ENCODE measurements at regions not wholly inside any gene's neighbourhood (a gene's known extent, or its start where the extent isn't known, plus 50 kb on each side); places are given as distances from the start of the nearest gene placed in this dataset.
A peak's percentile ranks its signal among the peaks of the same experiment; 100 is the strongest.
"Not testable (repeated sequence)": the region's sequence is repeated elsewhere in the genome, so short reads cannot be mapped to it uniquely, and the experiment has no call there.

DNA sequence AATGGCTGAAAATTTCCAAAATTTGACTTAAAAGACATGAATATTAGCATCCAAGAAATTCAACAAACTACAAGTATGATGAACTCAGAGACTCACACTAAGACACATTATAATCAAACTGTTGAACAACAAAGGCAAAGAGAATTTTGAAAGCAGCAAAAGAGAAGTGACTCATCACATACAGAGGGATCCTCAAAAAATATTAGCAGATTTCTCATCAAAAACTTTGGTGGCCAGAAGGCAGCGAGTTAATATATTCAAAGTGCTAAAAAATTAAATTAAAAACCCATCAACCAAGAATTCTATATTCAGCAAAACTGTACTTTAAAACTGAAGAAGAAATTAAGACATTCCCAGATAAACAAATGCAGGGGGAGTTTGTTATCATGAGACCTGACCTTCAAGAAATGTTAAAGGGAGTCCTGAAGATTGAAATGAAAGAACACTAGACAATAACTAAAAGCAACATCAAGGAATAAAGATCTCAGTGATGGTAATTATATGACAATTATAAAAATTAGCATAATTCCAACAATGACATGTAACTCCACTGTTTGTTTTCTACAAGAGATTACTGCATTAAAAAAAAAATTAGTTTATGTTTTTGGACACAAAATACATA is 150.0 kb downstream of the RNASET2 start:
- DNase-seq (ENCODE audit: low spot score), result no peak

DNA sequence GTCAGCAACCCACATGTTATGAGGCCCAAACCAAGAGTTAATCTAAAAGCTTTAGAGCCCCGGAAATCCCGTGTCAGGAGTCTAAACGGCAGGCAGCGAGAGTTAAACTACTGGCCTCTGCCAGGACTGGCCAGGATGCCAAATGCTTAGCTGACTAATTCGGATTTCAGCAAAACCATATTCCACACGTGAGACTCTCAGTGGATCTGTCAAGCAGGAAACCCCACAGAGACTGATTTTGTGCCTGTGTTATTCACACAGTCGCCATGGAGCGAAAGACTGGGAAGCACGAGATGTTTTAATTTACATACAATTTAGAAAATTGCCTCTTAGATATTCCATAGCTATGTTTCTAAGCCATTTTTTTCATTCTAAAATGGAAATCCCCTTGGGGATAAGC is 152.9 kb downstream of the RNASET2 start:
- no peak for DNase-seq (ENCODE audit: low spot score)

- DNase-seq (ENCODE audit: low spot score), result no peak
These were observed 153.9 kb downstream of the RNASET2 start for GRCh38 chr6:166802401-166802800.

DNA sequence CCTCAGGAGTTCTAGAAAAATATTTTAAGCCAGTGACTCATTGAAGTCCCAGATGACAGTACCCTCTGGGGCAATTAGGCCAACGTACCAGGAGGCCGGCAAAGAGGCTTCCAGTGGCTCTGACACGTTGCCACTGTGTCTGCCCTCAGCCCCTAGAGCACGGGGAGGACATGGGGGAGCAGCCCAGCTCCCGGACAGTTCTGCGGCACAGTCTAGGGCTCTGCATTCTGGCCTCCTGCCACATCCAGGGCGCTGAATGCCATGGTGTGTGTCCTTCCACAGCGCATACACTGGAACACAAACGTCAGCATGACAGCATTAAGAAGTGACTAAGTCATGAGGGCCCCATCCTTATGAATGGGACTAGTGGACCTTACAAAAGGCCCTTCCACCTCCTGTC is 156.2 kb downstream of the RNASET2 start:
- no peak for DNase-seq (ENCODE audit: low spot score)

DNA sequence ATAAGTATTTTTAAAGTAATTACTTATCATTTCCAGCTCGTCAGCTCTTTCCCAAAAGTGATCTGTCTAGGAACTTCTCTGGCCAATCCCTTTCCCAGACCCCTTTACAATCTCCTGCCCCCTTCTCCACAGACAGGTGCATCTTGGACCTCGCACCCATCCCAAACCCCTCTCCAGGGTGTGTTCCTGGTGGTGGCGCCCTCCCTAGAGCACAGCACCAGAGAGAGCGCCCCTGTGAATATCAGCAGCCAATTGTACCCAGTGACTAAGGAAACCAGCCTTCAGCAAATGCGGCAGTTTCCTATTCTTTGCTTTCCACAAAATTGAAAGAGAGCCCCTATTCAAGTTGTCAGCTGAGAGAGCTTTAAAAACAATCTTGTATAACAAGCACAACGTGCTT is 157.7 kb downstream of the RNASET2 start:
- DNase-seq (ENCODE audit: low spot score), result no peak

GRCh38 chr6:166796610-166797009 is 159.7 kb downstream of the RNASET2 start:
- no peak for DNase-seq (ENCODE audit: low spot score)

DNA sequence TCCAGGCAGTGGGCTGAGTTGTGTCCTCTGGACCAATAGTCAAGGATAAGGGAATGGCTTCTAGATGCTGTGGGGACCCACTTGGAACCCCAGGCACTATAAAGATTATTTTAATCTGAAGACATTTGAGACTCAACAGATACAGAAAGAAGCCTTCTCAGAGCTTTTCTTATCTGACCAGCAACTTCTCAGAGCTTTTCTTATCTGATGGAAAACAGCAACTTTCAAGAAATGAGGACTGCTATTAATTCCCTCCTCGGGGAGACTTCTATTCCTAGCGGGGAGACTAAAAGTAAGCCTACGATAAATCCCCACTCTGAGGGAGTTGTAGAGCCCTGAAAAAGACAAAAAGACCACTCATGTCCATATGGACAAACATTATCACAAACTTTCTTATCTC is 160.5 kb downstream of the RNASET2 start:
- DNase-seq (ENCODE audit: low spot score), result no peak

DNA sequence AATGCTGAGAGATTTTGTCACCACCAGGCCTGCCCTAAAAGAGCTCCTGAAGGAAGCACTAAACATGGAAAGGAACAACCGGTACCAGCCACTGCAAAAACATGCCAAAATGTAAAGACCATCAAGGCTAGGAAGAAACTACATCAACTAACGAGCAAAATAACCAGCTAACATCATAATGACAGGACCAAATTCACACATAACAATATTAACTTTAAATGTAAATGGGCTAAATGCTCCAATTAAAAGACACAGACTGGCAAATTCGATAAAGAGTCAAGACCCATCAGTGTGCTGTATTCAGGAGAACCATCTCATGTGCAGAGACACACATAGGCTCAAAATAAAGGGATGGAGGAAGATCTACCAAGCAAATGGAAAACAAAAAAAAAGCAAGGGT is 163.8 kb upstream of the RPS6KA2 start:
- DNase-seq (ENCODE audit: low spot score), result not testable (repeated sequence)

DNA sequence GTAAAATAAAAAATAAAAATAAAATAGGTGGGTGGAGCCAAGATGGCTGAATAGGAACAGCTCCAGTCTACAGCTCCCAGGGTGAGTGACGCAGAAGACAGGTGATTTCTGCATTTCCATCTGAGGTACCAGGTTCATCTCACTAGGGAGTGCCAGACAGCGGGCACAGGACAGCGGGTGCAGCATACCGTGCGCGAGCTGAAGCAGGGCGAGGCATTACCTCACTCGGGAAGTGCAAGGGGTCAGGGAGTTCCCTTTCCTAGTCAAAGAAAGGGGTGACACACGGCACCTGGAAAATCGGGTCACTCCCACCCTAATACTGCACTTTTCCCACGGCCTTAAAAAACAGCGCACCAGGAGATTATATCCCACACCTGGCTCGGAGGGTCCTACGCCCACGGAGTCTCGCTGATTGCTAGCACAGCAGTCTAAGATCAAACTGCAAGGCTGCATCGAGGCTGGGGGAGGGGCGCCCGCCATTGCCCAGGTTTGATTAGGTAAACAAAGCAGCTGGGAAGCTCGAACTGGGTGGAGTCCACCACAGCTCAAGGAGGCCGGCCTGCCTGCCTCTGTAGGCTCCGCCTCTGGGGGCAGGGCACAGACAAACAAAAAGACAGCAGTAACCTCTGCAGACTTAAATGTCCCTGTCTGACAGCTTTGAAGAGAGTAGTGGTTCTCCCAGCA is 161.9 kb upstream of the RPS6KA2 start:
- not testable (repeated sequence) for DNase-seq (ENCODE audit: low spot score)

GRCh38 chr6:166786704-166787293 is 159.7 kb upstream of the RPS6KA2 start:
- DNase-seq (ENCODE audit: low spot score), result peak; percentile 36

DNA sequence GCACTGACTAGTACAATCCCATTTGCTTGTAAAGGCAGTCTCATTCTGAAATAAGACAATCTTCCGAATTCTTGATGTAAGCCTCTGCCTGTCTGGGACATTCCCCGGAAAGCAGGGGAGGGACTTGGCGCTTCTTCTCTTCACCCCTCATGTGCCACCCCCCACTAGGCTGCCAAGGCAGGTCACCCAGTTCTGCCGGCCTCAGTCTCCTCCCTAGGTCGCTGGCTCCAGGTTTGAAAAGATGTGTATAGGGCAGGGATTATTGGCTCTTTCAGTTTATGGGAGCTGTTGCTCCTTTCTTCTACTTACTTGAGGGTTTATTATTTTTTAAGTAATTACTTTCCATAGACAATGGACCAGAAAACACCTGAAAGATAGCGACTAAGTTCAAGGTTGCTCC is 158.1 kb upstream of the RPS6KA2 start:
- DNase-seq (ENCODE audit: low spot score), result no peak

DNA sequence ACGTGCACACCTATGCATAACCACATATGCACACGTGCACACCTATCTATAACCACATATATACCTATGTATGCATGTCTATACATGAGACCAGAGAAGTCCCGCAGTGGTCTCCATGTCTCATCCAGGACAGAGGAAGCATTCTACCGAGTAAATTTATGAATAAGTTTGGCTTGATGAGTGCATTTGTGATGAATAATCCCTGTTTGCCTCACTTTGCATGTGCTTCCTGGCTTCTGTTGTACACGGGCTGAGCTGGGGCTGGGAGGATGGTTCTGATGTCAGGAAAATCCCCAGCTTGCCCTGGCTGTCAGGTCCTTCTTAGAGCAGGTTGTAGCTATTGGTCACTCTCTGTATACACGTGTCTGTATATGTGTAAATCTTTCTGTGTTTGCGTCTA is 157.6 kb upstream of the RPS6KA2 start:
- DNase-seq (ENCODE audit: low spot score), result peak; percentile 12

- no peak for DNase-seq (ENCODE audit: low spot score)
These were observed 155.5 kb upstream of the RPS6KA2 start for GRCh38 chr6:166782520-166782919.

GRCh38 chr6:166781331-166781730 is 154.3 kb upstream of the RPS6KA2 start:
- no peak for DNase-seq (ENCODE audit: low spot score)

DNA sequence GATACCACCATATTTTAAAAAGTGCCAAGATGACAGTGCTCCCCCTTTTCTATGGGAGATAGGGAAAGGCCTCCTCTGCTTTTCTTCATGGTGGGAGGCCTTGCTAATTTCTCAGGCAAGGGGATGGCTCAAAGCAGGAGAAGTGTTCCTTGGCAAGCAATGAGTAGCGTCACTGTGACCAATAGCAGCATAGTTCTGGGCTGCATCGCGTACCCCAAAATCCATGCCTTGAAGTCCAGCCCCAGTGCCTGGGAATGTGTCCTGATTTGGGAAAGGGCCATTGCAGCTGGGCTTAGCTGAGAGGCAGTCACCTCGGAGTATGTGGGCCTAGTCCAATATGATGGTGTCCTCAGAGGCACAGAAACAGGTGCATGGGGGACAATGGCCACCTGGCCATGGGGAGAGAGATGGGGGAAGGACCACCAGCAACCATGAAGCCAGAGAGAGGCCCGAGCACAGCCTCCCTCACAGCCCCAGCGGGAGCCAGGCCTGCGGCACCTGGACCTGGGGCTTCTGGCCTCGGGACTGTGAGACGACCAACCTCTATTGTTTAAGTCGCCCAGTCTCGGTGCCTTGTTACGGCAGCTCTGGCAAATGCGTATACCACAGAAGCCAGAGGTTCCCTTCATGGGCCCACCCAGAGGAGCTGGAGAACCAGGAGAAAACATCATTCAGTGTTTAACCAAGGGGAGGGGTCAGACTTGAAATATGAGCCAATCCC is 153.1 kb upstream of the RPS6KA2 start:
- peak; percentile 25 for DNase-seq (ENCODE audit: low spot score)

DNA sequence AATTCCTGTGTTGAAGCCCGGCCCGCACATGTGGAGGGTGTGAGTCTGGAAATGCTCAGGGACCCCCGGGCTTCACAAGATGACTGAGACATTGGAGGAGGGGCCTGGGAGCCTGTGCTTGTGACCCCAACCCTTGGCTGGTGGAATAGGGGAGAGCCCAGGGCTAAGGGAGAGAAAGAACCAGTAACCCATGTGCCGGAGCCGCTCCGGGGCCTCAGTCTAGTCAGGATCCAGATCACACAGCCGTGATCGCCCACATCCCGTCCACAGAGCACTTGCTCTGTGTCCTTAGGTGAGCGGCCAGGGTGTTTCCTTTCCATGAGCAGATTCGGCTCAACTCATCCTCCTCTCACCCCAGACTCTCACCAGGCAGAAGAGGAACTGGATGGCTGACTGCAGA is 152.3 kb upstream of the RPS6KA2 start:
- peak; percentile 31 for DNase-seq (ENCODE audit: low spot score)

GRCh38 chr6:166778776-166779175 is 151.7 kb upstream of the RPS6KA2 start:
- peak; percentile 7 for DNase-seq (ENCODE audit: low spot score)

DNA sequence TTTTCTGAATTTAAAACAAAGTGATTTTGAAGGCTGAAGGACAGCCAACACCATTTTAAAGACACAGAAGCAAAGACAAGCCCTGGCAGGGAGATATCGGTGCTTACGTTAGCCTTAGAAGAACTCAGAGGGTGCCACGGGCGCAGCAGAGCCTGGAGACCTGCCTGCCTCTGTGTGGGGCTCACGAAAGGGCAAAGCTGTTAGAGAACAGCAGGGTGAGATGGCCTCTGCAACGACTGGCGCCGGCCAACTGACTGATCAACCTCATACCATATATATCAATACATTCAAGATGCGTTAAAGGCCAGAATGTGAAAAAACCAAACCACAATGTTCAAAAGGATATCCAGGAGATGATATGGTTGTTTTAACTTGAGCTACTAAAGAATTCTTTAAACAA is 151.0 kb upstream of the RPS6KA2 start:
- DNase-seq (ENCODE audit: low spot score), result peak; percentile 26

DNA sequence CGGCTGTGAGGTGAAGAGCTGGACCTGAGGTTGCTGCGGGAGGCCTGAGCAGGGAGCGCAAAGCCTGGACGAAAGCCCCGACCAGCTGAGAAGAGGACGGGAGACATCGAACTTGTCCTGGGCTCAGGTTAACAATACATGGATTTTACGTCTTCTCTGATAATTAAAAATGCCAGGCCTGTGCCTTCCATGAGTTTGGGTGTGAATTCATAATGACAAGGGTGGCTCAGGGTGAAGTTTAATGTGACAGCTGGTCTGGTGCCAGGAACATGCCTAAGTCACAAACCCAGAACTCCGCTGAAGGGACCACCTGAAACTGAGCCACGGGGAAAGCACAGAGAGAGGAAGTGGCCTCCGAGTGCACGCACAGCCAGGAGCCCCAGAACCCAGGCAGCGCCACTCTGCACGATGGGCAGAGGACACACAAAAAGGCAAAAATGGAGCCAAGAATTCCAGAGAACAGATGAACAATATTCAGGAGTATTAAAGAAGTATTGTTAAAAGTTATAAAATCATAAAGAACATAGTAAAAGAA is 150.1 kb upstream of the RPS6KA2 start:
- peak; percentile 35 for DNase-seq (ENCODE audit: low spot score)

DNA sequence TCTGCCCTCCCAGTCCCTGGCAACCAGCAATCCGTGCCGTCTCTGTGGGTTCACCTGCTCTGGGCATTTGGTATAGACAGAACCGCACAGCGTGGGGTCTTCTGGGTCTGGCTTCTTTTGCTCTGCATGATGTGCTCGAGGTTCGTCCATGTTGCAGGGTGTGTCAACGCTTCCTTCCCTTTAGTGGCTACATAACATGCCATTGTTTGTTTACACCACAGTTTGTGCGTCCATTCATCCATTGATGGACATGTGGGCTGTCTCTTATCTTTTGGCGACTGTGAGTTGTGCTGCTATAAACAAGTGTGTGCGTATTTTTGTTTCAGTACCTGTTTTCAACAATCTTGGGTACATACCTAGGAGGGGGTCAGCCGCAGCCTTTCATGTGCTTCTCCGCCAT is 149.5 kb upstream of the RPS6KA2 start:
- peak; percentile 33 for DNase-seq (ENCODE audit: low spot score)

GRCh38 chr6:166775923-166776220 is 148.8 kb upstream of the RPS6KA2 start:
- DNase-seq (ENCODE audit: low spot score), result no peak

DNA sequence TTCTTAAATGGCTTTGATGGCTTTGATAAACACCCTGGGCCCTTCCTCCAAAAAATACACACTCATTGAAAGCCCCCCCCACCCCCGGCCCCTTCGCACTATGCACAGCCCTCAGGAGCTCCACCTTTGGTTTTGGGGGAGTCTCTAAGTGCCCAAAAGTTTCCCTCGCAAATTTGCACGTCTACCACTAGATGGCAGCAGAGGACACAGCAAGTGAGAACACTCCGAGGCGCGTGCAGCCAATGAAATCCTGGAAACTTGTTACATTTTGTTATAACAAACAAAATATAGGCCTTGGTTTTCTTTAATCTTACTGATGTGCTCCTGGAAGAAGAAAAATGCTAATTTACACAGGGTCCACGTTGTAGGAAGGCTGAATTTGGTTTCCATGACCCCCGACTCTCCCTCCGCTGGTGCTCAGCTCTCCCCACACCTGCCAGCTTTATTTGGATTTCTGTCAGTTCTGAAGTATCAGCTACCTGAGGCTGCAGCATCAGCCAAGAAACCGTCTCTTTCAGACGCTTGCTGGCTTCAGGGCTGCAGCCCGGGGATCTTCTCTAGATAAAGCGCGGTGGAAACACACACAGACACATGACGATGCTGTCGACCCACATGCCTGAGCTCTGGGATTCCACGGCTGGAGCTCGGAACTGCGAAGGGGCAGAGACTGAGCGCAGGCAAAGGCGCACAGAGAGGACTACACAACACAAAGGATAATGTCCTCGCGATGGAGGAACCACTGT is 148.3 kb upstream of the RPS6KA2 start:
- DNase-seq (ENCODE audit: low spot score), result peak; percentile 64

Data from ecto neural progenitor cell (in vitro differentiated cells).